ENCODE measurements at regions not wholly inside any gene's neighbourhood (a gene's known extent, or its start where the extent isn't known, plus 50 kb on each side); places are given as distances from the start of the nearest gene placed in this dataset.

GRCh38 chr1:222956601-222957000, 141.8 kb downstream of the DISP1 start:
- H2AK9ac ChIP-seq (replicated peaks; ENCODE audit: low read depth, low read length, poor library complexity): no peak overlapping the region
- no peak overlapping the region for H3K14ac ChIP-seq (replicated peaks; ENCODE audit: low read depth, low read length)
- CTCF ChIA-PET: no interaction called here
- no peak overlapping the region for H2BK120ac ChIP-seq (ENCODE audit: low read depth, low read length)
- no peak overlapping the region for H3K18ac ChIP-seq (ENCODE audit: low read depth, low read length)
- H3K27me3 ChIP-seq (ENCODE audit: control insufficient read depth, insufficient read depth, low read length): no peaks in the 10 kb centered on the region
- intact Hi-C loops (cut with micrococcal nuclease): no loop called here
- TF ChIP-seq CTCF (conservative IDR thresholded peaks at IDR 0.05; ENCODE audit: low read depth, low read length) (no peak), BHLHE40 (IDR thresholded peaks at IDR 0.05; ENCODE audit: low read depth, low read length) (no peak), MAZ (IDR thresholded peaks at IDR 0.05; ENCODE audit: borderline replicate concordance, low read depth, low read length) (no peak), MAFK (IDR thresholded peaks at IDR 0.05; ENCODE audit: low read depth, low read length) (no peak), ELK1 (IDR thresholded peaks at IDR 0.05; ENCODE audit: borderline replicate concordance, low read depth, low read length) (no peak)
- no peak overlapping the region for H4K8ac ChIP-seq (ENCODE audit: low read depth in 2 of 2, low read length in 2 of 2)
- H3K4ac ChIP-seq (ENCODE audit: low read depth, low read length): no peak overlapping the region
- DNase-seq: no peak
- H3K23ac ChIP-seq (ENCODE audit: low read depth, low read length): no peak overlapping the region
- H3K9me1 ChIP-seq (ENCODE audit: insufficient read depth, low read length): no peaks in the 10 kb centered on the region
- dilution Hi-C loops (cut with HindIII; ENCODE audit: low sequenced_read_pairs, unreplicated experiment): no loop called here
- ATAC-seq (ENCODE audit: low read depth): no peak
- no peaks in the 10 kb centered on the region for H3K79me1 ChIP-seq (ENCODE audit: low read depth in 1 of 2, low read length in 2 of 2)
- no peak overlapping the region for H4K91ac ChIP-seq (ENCODE audit: insufficient read depth, low read depth, low read length)
- no peak overlapping the region for H4K5ac ChIP-seq (ENCODE audit: low read depth, low read length)
- no peaks in the 10 kb centered on the region for H3K9me3 ChIP-seq (ENCODE audit: control insufficient read depth, insufficient read depth, low read length)
- H2BK5ac ChIP-seq (ENCODE audit: low read depth, low read length, poor library complexity, severe bottlenecking): no peak overlapping the region
- no peak overlapping the region for H2AK5ac ChIP-seq (ENCODE audit: low read depth, low read length)
- no peaks in the 10 kb centered on the region for H3K36me3 ChIP-seq (ENCODE audit: control insufficient read depth, insufficient read depth, low read length)
- H3K56ac ChIP-seq (ENCODE audit: extremely low read depth, insufficient read depth, low read length): no peak overlapping the region
- no peak overlapping the region for H2AFZ ChIP-seq (replicated peaks; ENCODE audit: low read length, poor library complexity)
- H3K9ac ChIP-seq (ENCODE audit: low read depth, low read length): no peak overlapping the region
- BruUV-seq (replicated peaks): no TSS peak
- H3K27ac ChIP-seq (ENCODE audit: insufficient read depth, low read length): no peak overlapping the region
- POLR2A ChIA-PET (ENCODE audit: unreplicated experiment): no interaction called here
- peaks cover 3% of the 10 kb centered on the region for H3K4me1 ChIP-seq (ENCODE audit: control insufficient read depth, insufficient read depth, low read length)
- no peak overlapping the region for H3K4me2 ChIP-seq (ENCODE audit: low read depth, low read length)
- in situ Hi-C loops (cut with MboI; ENCODE audit: low sequenced_read_pairs): no loop called here
- no peaks in the 10 kb centered on the region for H4K20me1 ChIP-seq (ENCODE audit: insufficient read depth, low read length)
- H3K4me3 ChIP-seq (ENCODE audit: insufficient read depth, low read depth, low read length): no peak overlapping the region
- no peak overlapping the region for H2BK15ac ChIP-seq (ENCODE audit: low read depth, low read length)
- no peak overlapping the region for H2BK20ac ChIP-seq (ENCODE audit: low read depth, low read length)
